ENCODE measurements at regions not wholly inside any gene's neighbourhood (a gene's known extent, or its start where the extent isn't known, plus 50 kb on each side); places are given as distances from the start of the nearest gene placed in this dataset.
"Not testable (repeated sequence)": the region's sequence is repeated elsewhere in the genome, so short reads cannot be mapped to it uniquely, and the experiment has no call there.

DNA sequence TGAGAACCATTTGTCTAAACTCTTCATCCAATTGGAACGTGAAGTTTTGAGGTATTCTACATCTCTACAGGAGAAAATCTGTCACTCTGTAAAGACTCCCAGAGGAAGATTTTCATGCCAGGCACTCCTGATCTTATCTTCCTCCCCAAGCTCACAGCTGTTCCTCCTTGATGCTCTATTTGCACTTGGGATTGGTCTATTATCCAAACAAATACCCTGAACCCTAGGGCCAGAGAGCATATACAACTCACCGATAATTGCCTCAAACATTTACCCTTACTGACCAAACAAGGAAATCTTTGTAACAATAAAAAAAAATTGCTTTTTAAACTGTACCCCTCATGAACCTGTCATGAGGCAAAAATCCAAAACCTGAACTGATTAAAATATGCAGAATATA, 372.7 kb downstream of the SH2D1A start:
- DNase-seq = no peak

DNA sequence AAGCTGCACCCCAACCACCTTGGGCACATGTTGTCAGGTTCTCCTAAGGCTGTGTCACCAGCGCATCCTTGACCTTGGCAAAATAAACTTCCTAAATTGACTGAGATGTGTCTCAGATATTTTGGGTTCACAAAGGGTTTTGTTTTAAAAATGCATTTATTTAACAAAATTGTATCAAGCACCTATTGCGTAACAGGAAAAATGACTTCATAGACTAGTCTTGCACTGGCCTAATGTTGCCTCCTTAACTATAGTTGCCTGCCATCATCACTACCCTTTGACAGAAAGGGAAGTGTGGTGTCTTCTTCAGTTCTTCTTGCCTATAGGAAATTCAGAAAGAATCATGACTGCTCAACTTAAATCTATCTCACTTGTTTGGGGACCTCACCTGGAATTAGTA, 374.2 kb downstream of the SH2D1A start:
- DNase-seq = peak in 1 of 4 experiments; percentile 3

- no peak for DNase-seq
These were observed 379.1 kb downstream of the SH2D1A start for GRCh38 chrX:124725502-124725901.

DNA sequence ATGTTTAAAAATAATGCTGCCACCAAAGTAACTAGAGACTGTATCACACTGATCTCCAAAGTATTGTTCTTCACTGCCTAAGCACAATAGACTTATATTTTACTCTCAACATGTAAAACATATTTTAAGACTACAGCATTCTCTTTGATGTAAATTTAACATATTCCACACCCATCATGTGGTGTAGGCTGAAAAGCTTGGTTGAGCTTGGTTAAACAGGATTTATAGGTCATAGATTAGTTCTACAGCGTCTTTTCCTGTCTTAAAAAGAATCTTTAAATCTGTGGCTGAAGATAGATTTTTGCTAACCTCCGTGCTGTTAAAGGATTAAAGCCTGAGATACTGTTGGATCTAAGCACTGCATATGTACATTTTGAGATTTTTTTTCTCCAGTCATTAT, 379.9 kb downstream of the SH2D1A start:
- no peak for DNase-seq

DNA sequence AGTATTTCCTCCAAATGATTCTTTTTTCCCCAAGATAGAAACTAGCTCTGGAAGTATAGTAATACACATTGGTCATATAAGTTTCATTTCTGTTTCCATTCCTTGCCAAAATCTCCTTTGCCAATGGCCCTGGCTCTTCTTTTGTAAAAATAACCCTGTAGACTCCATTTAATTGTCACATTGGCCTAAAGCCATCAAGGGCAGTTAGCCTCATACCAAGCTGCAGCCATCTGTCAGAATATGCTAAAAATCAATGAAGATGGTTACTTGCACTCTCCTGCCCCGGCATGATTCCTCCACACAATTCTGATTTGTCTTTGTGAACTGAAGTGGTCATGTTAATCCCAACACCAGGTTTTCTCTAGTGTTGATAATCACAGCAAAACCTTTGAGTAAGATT, 380.5 kb downstream of the SH2D1A start:
- no peak for DNase-seq

- DNase-seq = no peak
These were observed 390.3 kb downstream of the SH2D1A start for GRCh38 chrX:124736553-124737270.

DNA sequence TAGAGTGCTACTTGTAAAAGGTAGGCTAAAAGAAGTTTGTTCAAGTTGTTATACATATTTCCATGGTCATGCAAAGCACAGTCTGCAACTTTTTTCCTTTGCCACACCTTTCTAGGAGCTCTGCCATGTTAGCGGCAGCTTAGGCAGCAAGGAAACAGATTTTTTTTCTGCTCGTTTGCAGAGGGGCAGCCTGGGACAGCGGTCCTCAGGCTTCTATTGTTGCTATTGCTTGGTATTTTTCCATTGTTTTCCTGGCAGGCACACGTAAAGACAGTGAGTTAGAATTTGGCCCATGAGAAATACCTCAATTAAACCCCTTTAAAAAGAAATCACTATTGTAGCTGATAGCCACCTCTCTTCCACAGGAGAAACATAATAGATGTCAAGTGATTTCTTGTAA, 391.4 kb downstream of the SH2D1A start:
- no peak for DNase-seq

DNA sequence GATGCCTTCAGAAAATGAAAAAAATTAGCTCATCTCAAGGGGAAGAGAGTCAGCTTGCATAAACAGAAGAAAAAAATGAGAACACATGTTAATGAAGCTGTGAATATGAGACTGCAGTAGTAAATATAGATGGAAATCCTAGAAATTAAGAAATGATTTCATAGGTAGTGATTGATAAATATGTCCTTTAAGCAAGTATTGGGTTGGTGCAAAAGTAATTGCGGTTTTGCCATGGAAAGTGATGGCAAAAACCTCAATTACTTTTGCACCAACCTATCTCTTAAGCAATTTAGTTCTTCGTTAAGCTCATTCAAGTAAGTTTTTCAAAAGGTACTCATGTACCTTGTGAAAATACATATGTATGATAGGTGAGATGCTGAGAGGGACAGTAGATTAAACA, 400.9 kb downstream of the SH2D1A start:
- DNase-seq = no peak

DNA sequence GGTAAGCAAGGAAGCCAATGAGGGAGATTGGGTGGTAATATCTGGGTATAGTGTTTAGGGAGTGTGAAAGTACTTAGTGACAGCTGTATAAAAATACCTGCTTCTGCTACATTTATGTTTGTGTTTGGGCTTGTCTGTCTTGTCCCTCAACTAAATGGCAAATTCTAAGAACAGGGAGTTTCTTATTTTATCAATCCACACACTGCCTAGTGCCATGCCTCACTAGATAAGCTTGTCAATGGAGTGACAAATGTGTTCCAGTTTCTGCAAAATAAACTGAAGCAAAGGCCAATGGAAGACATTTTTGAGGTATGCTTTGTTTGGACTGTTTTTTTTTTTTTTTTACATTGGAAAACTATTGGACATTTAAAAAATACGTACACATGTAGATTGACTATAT, 418.0 kb downstream of the SH2D1A start:
- no peak for DNase-seq

DNA sequence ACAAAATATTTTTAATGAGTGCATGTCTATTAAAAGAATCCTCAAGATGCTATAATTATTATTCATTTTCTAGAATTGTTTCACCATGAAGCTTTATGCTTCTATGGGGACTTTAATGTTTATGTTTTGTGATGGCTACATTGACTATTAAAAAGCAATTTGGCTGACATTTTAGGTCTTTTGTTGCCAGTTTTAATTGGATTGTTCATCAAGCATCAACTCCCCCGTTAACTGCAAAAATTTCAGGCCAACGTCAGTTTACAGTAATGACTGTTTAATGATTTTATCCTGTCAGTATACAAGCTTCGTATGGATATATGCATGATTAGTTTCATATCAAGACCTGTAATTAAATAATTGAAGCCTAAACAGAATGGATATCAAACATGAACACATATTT, 422.8 kb downstream of the SH2D1A start:
- DNase-seq = no peak

DNA sequence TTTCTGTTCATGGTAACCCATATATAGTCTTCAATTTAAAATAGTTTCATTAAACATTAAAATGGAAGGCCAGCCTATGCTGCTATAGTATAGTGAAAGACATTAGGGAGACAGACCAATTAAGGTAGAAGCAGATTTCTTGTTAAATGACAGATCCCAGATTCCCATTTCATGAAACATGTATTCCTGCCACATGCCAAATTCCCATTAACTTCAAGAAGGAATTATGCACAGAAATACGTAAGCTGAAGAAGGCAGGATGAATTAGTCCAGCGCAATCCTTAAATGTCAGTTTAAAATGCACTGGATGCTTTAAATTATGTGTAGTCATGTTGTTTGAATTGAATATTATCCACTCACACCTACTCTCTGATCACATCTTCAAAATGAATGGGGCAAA, 424.9 kb downstream of the SH2D1A start:
- no peak for DNase-seq

GRCh38 chrX:124788253-124788652, 441.9 kb downstream of the SH2D1A start:
- not testable (repeated sequence) for DNase-seq

DNA sequence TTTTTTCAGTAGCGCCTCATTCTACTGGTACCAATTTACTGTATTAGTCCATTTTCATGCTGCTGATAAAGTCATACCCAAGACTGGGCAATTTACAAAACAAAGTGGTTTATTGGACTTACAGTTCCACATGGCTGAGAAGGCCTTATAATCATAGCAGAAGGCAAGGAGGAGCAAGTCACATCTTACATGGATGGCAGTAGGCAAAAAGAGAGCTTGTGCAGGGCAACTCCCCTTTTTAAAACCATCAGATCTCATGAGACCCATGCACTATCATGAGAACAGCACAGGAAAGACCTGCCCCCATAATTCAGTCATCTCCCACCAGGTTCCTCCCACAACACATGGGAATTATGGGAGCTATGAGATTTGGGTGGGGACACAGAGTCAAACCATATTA, 443.5 kb downstream of the SH2D1A start:
- DNase-seq = not testable (repeated sequence)

- DNase-seq = no peak
These were observed 445.2 kb downstream of the SH2D1A start for GRCh38 chrX:124791492-124792095.

- no peak for DNase-seq
These were observed 450.6 kb downstream of the SH2D1A start for GRCh38 chrX:124796989-124797388.

- DNase-seq = no peak
These were observed 458.6 kb downstream of the SH2D1A start for GRCh38 chrX:124804962-124805361.

GRCh38 chrX:124805486-124805885, 459.1 kb downstream of the SH2D1A start:
- DNase-seq = no peak

DNA sequence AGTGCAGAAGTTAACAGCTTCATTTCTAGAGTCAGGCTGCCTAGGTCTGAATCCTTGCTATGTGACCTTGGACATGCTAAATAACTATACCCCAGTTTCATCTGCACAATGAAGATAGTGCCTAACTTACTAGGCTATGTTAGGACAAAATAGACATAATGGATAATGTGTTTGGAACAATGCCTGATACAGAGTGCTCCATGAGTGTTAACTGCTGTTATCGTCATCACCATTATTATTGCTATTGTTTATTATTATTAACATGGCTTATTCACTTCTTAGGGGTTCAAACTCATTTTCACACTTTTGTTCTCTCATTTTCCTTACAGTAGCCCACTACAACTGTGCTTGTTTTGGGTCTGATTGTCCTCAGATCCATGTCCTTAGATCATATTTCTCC, 467.7 kb downstream of the SH2D1A start:
- no peak for DNase-seq

DNA sequence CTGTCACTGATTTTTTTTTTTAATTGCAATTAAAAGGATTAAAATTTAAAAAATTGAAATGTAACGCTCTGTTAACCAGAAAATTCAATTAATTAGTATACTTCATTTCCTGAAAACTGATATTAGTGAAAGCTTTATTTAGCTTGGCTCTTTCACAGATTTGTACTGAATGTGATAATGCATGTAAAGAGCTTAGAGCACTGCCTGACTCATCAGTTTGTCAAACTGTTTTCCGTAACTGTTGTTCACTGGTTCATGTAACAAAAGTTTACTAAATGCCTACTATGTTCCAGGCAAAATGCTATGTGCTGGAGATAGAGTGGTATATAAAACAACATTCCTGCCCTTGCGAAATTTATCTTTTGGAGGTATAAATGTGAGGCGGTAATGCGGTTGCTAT, 471.7 kb downstream of the SH2D1A start:
- no peak for DNase-seq

DNA sequence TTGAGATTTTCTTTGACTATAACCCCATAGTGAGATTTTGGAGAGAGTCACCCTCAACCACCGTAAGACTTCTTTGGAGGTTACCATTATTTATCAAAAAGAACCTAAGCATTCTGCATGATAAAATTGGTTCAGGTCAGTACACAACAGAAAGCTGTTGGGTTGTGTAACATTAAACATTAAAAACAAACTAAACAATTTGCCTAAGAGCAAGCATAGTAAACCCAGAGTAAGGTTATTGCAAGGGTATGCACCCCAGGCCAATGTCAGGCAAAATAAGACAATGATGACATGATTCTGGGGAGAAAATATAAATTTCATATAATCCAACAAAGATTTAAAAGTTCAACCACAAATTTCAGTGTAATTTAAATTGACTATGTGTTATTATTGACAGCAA, 472.4 kb downstream of the SH2D1A start:
- DNase-seq = no peak

DNA sequence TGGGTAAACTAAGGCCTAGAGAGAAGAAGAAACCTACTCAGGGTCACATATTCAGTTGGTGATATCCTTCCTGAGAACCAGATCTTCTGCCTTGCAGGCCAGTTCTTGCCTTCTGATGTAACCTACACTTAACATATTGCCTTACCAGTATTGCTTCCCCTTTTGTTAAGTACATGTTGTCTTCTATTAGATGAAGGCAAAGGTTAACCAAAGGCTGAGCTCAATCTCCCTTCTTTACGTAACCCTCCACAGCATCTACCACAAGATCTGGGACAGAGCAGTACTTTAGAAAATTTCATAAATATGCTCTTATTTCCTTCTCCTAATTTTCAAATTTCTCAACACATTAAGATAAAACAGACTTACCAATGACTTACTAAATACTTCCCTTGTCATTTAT, 474.4 kb downstream of the SH2D1A start:
- peak in 1 of 4 experiments; percentile 1 for DNase-seq

DNA sequence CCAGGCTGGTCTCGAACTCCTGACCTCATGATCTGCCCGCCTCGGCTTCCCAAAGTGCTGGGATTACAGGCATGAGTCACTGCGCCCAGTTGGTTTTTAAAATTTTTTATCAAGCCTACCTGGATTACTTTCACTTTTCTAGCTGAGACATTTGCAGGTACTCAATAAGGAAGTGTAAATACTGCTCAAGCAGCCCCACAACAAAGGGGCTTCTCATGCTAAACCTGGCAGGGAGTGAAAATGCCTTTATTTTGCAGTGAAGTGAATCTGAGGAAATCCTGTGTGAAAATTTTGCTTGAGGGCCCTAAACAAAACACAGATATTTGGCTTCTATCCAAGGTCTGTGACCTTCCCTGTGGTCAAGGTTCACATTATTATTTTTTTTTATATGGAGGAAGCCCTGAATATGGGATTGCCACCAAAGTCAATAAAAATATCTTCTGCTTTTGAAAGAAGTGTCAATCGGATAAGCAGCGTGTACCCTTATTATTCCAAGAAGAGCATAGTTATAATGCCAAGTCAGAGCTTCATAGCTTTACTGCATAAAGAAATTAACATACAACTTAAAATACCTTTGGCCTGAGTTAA, 481.0 kb downstream of the SH2D1A start:
- no peak for DNase-seq

- peak in 1 of 4 experiments; percentile 0 for DNase-seq
These were observed 483.6 kb downstream of the SH2D1A start for GRCh38 chrX:124829930-124830329.

- no peak for DNase-seq
These were observed 482.9 kb upstream of the TEX13C start for GRCh38 chrX:124836786-124837185.

Data from suppressor macrophage (primary cell).